HG03521 (cell line): ENCODE measurements at regions not wholly inside any gene's neighbourhood (a gene's known extent, or its start where the extent isn't known, plus 50 kb on each side); places are given as distances from the start of the nearest gene placed in this dataset.

ENCODE experiments used
- ATAC-seq: cut with Tn5 transposase; IDR thresholded peaks from one replicate; pipeline ENCODE4 v1.9.1; 2021; ENCODE audit warnings: mild to moderate bottlenecking, moderate library complexity; ENCODE audit not compliant: unreplicated experiment

- ATAC-seq = no peak
Observed at GRCh38 chr6:132003516-132004178, 52.5 kb upstream of the CCN2 start.
